HG03196 (cell line): ENCODE measurements at regions not wholly inside any gene's neighbourhood (a gene's known extent, or its start where the extent isn't known, plus 50 kb on each side); places are given as distances from the start of the nearest gene placed in this dataset.

Experiments used
- ATAC-seq: cut with Tn5 transposase; IDR thresholded peaks from one replicate; pipeline ENCODE4 v1.9.1; 2021; ENCODE audit not compliant: unreplicated experiment

GRCh38 chr2:65710356-65710755 is 278.0 kb upstream of the SPRED2 start:
- ATAC-seq: no peak

DNA sequence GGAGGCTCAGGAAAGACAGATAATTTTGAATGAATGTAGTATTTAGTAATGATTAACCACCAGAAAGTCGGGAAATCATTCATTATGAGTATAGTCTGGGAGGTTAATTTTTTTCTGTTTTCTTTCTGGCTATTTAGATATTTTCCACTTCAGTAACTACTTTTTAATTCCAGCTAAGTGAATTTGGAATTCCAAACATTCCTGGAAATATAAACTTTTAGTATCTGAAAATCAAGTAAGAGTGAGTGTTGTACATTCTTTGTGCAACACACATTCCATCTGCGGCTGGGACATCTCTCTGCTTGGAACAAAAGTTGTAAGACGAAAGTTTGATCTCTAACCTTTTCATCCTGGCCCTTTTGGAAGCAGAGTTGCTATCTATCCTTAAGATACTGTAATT is 275.7 kb upstream of the SPRED2 start:
- no peak for ATAC-seq

DNA sequence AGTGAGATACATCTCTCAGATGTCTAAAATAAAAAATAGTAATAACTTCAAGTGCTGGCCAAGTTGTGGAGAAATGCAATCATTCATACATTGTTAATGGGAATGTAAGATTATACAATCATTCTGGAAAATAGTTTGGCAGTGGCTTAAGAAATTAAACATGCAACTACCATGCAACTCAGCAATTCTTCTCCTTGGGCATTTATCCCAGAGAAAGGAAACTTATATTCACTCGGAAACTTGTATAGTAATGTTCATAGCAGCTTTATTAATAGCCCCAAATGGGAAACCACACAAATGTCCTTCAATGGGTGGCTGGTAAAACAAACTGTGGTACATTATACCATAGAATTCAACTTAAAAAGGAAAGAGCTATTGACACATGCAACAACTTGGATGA is 274.0 kb upstream of the SPRED2 start:
- no peak for ATAC-seq

DNA sequence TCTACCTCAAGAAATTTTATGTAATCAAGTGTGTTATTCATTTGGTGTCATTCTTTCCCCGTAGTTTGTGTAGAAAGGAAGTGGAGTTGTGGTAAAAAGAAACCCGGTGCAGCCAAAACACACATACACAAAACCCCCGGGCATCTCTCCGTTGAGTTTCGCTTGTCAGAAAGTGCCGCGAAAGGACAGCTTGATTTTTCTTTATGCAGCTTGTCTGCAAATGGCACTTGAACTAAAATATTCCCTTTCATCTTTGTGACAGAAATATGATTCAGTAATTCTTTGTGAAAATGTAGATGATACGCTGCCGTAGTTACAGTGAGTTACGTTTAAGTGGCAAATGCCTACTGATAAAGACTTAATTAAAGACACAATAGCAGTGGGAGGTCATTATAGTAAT is 268.8 kb upstream of the SPRED2 start:
- no peak for ATAC-seq

GRCh38 chr2:65700720-65701119 is 268.3 kb upstream of the SPRED2 start:
- no peak for ATAC-seq

DNA sequence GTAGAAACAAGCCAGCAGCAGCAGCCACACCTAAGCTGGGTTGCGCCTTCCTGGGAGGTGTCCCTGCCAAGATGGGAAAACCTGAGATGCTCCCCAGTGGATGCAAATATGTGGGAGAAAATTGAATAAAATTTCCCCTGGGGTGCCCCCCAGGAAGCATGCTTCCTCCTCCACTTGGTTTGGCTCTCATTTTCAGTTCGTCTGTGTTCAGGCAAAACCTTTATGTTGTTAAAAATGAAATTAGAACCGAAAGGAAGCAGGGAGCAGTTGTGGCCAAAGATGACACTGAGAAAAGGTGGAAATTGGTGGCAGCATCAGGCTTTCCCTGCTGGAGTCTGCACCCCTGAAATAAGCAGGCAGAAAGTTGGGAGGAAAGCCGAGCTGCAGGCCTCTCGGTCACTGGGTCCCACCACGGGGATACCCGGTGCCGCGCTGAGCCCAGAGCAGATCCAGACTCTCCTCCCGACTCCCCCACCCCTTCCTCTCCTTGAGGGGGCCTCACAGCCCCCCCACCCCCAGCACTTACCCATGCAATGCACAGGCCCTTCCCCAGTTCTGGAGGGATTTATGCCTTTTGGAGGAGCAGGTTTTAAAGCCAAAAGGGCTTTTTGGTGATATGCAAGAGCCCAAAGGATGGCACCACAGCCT is 267.7 kb upstream of the SPRED2 start:
- no peak for ATAC-seq

- ATAC-seq: no peak
These were observed 259.4 kb upstream of the SPRED2 start for GRCh38 chr2:65691816-65692215.

GRCh38 chr2:65688141-65688886 is 255.9 kb upstream of the SPRED2 start:
- no peak for ATAC-seq

DNA sequence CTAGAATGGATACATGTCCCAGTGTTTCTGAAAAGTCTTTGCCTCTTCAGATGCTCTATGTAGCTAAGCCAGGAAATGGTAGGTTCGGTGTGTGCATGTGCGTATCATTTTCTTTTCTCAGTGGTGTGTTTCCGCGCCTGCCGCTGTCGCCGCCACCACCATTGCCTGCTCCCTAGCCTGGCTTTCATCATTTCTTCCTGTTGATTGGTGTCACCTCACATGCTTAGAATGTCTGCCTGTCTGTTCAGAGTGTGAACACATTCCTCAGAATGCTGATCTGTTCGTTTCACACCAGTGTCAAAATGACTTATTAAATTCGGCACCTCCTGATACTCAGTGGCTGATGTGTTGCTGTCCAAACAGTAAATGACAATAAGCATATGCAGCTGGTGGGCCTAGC is 255.2 kb upstream of the SPRED2 start:
- ATAC-seq: no peak

DNA sequence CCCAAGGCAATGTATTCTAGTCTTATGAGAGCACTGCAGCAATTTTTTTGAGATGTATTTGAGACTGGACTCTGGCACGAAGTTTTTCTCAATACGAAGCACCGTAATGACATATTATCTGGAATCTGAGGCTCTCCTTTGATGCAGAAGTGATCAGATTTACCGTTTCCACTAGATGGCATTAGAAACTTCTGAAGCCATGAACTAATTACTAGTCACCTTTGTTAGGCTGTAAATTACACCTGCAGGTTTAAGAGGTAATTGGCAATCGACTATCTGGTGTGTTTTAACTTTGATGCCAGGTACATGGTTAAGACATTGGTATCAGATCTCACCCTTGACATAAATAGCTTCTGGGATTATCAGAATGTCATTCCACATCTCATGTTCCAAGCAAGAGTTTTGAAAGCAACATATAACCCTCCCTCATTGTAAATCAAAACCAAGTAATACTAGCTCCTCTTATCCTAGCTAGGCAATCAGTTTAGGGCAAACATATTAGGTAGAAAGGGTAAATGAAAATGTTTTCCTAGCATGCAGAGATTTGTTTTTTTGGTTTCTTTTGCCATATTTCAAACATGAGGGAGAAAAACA is 254.6 kb upstream of the SPRED2 start:
- ATAC-seq: no peak

- ATAC-seq: no peak
These were observed 249.1 kb upstream of the SPRED2 start for GRCh38 chr2:65681503-65681902.

- ATAC-seq: no peak
These were observed 246.5 kb upstream of the SPRED2 start for GRCh38 chr2:65678779-65679391.

DNA sequence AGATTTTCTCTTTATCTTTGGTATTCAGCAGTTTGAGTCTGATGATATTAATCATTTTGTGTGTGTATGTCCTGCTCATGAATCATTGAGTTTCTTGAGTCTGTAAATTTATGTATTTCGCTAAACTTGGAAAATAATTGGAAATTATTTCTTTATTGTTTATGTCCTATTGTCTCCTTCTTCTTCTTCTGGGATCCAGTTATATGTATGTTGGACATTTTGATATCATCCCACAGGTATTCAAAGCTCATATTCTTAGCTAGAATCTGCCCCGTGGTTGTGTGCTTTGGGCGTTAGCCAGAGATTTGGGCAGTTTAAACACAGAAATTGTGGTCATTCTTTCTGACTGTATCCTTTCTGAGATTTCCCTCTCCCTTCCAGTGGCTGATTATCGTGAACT is 243.0 kb upstream of the SPRED2 start:
- no peak for ATAC-seq

- ATAC-seq: no peak
These were observed 239.4 kb upstream of the SPRED2 start for GRCh38 chr2:65671670-65672242.

GRCh38 chr2:65669574-65669973 is 237.2 kb upstream of the SPRED2 start:
- ATAC-seq: no peak

GRCh38 chr2:65668744-65669143 is 236.3 kb upstream of the SPRED2 start:
- ATAC-seq: no peak

DNA sequence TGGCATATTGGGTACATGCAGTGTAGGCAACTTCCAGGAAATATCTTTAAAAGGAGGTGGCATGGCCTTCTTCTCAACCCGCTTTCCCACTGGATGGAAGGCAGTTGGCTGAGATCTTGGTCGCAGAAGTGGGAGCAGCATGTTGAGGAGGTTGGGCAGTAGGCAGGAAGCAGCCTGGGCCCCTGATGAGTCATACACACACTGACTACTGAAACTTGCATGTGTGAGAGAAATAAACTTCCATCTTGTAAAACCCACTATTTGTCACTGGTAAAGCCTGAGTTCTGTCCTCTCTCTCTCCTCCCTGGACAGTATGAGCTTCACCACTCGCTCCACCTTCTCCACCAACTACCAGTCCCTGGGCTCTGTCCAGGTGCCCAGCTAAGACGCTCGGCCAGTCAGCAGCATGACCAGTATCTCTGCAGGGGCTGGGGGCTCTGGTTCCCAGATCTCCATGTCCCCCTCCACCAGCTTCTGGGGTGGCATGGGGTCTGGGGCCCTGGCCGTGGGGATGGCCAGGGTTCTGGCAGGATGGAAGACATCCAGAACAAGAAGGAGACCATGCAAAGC is 233.8 kb upstream of the SPRED2 start:
- ATAC-seq: peak; percentile 96

DNA sequence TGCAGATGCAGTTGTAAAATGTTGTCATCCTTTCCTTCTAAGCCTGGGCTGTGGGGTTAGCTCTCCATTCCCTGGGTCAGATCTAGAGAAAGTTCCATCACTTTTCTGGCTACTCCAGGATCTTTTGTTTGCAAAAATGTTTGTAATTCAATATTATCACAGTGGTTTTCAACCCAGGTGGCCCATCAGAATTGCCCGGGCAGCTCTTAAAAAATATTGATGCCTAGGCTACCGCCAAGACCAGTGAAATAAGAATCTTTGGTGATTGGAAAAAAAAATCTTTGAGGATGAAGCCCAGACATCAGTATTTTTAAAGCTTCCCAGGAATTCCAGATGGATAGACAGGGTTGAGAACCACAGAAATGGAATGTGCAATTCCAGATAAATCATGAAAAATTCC is 232.5 kb upstream of the SPRED2 start:
- no peak for ATAC-seq

GRCh38 chr2:65663831-65664407 is 231.5 kb upstream of the SPRED2 start:
- ATAC-seq: no peak

DNA sequence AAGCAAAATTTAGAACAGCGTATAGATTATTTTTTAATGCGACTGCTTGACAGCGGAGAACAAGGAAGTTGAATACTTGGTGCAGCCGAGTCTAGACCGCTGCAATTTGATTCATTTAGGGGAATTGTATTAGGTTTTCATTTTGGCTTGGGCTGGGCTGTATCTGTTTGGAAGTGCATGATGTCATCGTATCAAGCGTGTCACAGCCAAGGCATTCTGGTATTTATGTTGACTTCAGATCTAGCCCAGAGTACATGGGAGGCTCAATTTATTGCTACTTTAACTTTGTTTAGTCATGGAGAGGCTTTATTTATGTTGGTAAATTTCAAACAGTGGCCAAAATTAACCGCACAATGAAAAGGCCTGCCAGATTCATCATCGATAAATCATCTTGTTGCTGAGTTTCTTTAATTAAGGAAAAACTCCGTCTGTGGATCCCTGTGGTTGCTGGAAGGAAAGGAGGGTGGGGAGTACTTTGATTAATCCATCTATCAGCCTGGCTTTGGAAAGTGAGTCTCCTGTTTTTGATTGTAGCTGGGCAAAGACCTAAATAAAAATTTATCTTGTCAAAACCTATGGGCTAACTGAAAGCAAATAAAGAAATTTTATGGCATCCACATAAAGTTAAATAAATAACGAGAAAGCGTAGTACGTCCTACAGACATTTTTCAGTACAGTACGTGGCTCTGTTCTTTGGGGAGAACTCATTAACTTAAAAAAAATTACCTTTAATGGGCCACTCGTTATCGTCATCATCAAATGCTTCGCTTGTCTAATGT is 230.4 kb upstream of the SPRED2 start:
- ATAC-seq: no peak
